ENCODE measurements at regions not wholly inside any gene's neighbourhood (a gene's known extent, or its start where the extent isn't known, plus 50 kb on each side); places are given as distances from the start of the nearest gene placed in this dataset.
A peak's percentile ranks its signal among the peaks of the same experiment; 100 is the strongest.

DNA sequence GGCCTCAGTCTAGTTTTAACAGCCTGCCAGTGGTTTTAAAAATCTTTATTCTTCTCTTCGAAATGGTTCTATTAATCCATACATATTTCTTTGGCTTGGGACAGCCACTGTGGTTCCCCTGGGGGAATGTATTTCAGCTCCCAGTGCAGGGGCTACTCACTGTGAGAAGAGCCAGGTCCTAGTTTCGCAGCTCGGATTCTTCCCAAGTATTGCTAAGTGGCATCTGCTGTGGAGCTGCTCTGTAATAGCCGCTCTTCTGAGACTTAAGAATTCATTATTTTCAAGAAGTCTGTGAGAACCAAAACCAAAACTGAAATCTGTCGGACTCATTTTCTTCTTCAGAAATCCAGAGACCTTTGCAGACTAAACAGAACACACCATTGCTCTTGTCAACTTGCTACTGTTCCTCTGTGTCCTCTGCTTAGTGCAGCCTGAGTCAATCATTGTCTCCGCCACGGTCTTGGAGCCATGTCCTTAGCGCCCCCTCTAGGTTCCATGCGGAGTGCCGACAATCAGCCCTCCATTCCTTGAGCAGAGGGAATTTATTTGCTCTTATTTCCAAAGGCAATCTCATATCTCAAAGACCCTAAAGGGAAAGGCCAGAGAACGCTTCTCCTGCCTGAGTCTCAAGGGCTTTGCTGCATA, 478.2 kb downstream of the SPATA31D1 start:
- TF ChIP-seq CTCF (IDR thresholded peaks at IDR 0.05) = peak; percentile 88
- TF ChIP-seq EZH2 (IDR thresholded peaks at IDR 0.05) = no peak
- no peak for TF ChIP-seq EZH2phosphoT487 (IDR thresholded peaks at IDR 0.05)
